Fibroblast of villous mesenchyme (primary cell): ENCODE measurements at regions not wholly inside any gene's neighbourhood (a gene's known extent, or its start where the extent isn't known, plus 50 kb on each side); places are given as distances from the start of the nearest gene placed in this dataset.

Experiments used
- DNase-seq: peaks from one replicate; pipeline ENCODE4 v3.0.0-alpha.2; 2010; ENCODE audit warnings: low read depth
- H3K4me3 ChIP-seq: 2 replicates; pipeline ENCODE4 v1.5.1; 2011; ENCODE audit warnings: low read depth, mild to moderate bottlenecking, low read length
- TF ChIP-seq, protein P1 (sequence below): IDR thresholded peaks from 2 replicates; pipeline ENCODE4 v1.5.1; 2012; ENCODE audit warnings: low read depth, mild to moderate bottlenecking, low read length; ENCODE audit not compliant: insufficient read depth

DNA sequence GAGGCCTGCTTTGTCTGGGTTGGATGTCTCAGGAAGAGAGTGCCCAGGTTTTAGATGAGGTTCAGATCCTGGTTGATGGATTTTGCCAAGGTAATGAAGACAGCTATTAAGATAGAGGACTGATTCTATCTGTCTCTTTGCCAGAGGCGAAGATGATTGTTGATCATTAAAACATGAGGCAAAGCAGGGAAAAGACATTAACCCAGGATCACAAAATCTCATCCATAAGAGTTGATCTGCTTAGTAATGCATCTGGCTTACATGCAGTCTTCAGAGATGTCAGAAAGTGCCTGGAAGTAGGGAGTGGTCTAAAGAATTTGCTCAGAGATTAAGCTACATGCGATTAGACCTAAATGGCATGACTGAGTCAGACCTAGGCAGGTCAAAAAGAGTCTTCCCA, 229.6 kb upstream of the PLD5 start:
- no peak for DNase-seq
- no peak overlapping the region for H3K4me3 ChIP-seq
- TF ChIP-seq, protein P1, sequence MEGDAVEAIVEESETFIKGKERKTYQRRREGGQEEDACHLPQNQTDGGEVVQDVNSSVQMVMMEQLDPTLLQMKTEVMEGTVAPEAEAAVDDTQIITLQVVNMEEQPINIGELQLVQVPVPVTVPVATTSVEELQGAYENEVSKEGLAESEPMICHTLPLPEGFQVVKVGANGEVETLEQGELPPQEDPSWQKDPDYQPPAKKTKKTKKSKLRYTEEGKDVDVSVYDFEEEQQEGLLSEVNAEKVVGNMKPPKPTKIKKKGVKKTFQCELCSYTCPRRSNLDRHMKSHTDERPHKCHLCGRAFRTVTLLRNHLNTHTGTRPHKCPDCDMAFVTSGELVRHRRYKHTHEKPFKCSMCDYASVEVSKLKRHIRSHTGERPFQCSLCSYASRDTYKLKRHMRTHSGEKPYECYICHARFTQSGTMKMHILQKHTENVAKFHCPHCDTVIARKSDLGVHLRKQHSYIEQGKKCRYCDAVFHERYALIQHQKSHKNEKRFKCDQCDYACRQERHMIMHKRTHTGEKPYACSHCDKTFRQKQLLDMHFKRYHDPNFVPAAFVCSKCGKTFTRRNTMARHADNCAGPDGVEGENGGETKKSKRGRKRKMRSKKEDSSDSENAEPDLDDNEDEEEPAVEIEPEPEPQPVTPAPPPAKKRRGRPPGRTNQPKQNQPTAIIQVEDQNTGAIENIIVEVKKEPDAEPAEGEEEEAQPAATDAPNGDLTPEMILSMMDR, result no peak

DNA sequence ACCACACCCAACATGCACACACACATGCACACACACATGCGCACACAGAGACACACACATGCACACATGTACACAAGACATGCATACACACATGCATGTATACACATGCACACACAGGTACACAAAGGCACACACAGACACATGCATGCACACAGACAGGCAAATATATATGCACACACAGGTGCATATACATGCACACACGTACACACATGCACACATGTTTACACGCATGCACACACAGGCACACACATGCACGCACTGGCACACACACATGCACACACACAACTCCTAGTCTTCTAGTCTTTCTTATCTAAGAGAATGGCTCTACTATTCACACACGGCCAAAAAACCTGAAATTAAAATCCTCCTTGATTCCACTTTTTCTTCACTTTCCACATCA, 222.7 kb upstream of the PLD5 start:
- DNase-seq, result no peak
- TF ChIP-seq, protein P1, result no peak

DNA sequence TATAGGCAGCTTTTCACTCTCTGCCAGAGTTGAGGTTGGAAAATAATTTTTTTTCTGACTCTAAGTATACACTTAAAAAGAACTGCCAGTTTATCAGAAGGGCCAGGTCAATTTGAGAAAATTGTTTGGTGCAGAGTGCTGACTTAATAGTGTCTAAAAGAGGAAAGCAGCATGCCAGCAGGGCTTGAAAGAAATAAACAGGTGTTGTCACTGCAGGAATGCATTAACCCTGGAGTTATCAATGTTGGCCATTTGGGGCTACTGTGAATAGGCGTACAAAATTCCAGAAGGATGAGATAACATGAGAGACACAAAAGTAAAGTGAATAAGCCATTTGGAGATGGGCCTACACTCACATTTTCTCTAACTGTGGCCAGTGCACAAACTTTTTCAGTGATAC, 220.6 kb upstream of the PLD5 start:
- TF ChIP-seq, protein P1, result no peak
- H3K4me3 ChIP-seq, result no peak overlapping the region
- DNase-seq, result no peak

More for the DNA sequence above, 222.7 kb upstream of the PLD5 start:
- no peak overlapping the region for H3K4me3 ChIP-seq

DNA sequence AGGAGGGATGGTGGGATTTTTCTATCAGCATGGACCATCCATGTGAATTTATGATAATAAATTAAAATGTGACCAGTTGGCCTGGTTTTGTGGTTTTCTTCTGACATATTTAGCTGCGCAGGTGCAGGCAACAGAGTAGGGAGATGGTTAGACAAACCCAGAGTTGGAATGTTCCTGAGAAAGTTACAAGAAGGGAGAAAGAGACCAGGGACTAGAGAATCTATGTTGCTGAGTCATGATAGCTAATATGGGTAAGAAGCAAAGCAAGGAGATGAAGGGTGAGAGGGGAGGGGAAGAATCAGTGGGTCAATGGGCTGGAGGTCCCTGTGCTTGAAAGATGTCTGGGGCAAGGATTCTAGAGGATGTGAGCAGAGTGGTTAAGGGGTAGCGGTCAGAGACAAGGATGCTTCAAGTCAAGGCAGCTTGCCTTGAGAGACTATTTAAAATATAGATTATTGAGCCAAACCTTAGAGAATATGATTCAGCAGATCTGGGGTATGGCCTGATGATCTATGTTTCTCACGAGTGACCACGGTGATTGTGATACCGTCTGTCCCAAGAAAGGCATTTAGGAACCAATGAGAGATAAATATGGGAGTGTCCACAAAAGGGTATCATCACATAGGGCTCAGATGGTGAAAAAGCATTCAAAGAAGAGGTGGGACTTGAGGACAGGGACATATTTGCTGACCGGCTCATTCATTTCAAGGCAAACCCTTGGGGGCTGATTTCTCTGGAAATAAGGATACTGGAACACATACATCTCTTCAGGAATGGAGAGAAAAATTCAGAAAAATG, 219.7 kb upstream of the PLD5 start:
- H3K4me3 ChIP-seq, result no peak overlapping the region
- no peak for DNase-seq
- TF ChIP-seq, protein P1, result no peak

DNA sequence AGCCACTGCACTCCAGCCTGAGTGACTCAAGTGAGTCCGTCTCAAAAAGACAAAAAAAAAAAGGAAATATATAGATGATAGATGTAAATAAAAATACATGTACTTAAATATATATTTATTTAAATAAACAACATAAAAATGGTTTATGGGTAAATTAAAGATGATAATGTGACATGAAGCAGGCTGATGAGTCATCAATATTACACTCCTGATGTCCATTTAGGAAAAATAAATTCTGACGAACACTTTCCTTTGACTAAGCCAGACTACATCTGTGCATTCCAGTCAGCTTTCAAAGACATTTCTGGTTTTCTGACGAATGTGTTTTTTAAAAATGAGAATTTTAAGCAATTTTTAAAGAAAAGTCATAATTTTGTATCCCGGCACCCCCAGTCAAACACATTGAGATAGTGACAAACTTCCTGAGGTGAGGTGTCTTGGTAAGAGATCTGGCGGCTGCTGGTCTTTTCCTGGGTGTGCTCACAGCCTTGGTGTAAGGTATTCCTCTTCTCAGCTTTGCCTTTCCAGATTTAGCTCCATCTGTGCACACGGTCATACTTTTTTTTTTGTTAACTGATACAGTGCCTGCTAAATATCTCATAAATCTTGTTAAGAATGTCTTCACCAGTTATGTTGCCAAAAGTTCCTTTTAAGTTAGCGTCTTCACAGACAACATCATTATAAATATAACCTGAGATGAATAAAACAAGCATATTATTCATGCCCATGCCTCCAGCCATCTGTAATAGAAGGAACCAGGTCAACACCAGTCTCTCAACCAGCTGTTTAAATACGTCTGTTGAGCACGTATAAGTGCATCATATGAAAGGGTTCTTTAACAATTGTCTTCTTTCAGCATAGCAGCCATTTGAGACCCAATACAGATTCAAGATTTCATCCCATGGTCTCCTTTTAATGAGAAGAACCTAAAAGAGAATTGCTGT, 214.5 kb upstream of the PLD5 start:
- no peak overlapping the region for H3K4me3 ChIP-seq
- TF ChIP-seq, protein P1, result no peak
- no peak for DNase-seq

DNA sequence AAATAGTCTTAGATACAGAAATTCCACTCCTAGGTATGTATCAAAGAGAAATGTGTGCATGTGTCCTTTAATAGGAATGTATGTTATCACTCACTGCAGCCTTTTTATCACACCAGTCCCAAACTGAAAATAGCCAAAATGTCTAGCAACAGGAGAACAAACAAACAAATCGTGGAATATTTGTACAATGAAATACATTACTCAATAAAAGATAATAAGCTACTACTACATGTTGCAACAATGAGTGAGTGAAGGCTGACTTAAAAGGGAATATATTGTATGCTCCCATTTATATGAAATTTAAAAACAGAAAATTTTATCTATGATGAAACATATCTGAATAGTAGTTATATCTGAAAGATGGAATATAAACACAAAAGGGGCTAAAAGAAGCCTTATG, 212.1 kb upstream of the PLD5 start:
- TF ChIP-seq, protein P1, result no peak
- no peak for DNase-seq
- no peak overlapping the region for H3K4me3 ChIP-seq
